K562 (cell line): ENCODE measurements at regions not wholly inside any gene's neighbourhood (a gene's known extent, or its start where the extent isn't known, plus 50 kb on each side); places are given as distances from the start of the nearest gene placed in this dataset.

ENCODE experiments used
- GTF3C2 ChIP-seq: IDR thresholded peaks from 3 replicates; pipeline ENCODE4 v1.6.1; 2011; ENCODE audit warnings: borderline replicate concordance, mild to moderate bottlenecking, moderate library complexity; ENCODE audit not compliant: insufficient read length; ENCODE audit errors: extremely low read depth
- RBBP5 ChIP-seq: fragments of 200-600 bp; sonication (generic); IDR thresholded peaks from 2 replicates; pipeline ENCODE4 v1.6.1; 2012; ENCODE audit warnings: borderline replicate concordance, mild to moderate bottlenecking, low read length, control low read depth, inconsistent platforms; ENCODE audit not compliant: insufficient read depth, poor library complexity, severe bottlenecking
- TFE3 ChIP-seq: fragments of 450-650 bp; formaldehyde crosslinking; IDR thresholded peaks from 2 replicates; pipeline ENCODE4 v1.4.0; 2020; ENCODE audit warnings: mild to moderate bottlenecking, mixed read lengths
- USF2 ChIP-seq: sonication (generic); formaldehyde crosslinking; IDR thresholded peaks from 2 replicates; pipeline ENCODE4 v1.5.0; 2020; ENCODE audit warnings: missing genetic modification reagents

- TF ChIP-seq GTF3C2 (no peak), RBBP5 (no peak), USF2 (CRISPR knock-in tag) (no peak), TFE3 (CRISPR knock-in tag) (no peak)
Measured at GRCh38 chr6:135586388-135586787, 88.8 kb upstream of the AHI1 start.
